Globus pallidus (tissue), 1 donor: ENCODE measurements at regions not wholly inside any gene's neighbourhood (a gene's known extent, or its start where the extent isn't known, plus 50 kb on each side); places are given as distances from the start of the nearest gene placed in this dataset.

Experiments used
- DNase-seq: peaks from one replicate; pipeline ENCODE4 v3.0.0-alpha.2; 2015; ENCODE audit warnings: low spot score

DNA sequence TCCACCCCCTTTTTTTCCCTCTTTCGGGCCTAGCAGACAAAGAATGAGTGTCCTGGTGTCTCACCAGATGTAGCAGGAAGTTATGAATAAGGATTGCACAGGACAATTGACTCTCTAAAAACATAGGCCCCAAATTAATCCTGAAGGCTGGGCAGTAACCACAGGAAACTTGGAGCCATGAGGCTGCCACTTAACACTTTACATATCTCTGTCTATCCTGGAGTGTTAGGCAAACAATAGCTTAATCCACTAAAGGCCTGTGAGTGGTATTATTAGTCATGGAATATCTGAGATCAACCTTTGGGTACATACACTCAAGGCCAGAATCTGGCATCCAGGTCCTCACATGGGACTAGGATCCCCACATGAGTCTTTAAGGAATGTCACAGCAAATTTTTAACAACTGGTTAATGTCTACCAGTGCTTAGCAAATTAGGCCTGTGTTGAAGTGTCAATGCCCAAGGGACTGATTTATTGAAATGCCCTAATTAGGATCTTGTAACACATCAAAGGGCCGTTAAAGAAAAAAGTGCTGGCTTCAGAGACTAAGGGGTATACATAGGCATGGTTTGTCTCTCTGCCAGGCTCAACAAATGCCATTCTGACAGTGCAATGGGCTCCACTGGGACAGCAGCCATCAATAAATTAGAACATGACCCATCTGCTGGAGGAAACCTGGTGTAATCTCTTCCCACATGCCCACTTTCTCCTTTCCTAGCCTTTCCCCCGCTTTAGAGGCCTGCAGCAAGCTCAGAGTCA, 196.7 kb upstream of the TBX20 start:
- no peak for DNase-seq

DNA sequence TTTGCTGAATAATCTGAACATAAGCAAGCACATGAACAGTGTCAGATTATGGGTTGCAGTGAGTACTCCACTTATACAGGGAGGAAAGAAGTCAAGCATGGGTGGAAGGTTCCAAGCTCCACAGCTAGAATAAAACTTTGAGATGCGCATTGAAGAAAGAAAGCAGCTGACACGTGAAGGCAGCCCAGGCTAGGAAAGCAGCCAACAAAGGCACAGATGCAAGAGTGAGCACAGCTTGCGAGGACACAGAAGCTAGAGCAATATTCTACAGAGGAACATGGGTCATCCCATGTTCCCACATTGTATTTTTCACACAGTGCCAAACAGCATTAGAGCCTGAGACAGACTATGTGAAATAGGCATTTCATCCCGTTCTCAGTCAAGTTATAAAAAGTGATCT, 194.6 kb upstream of the TBX20 start:
- DNase-seq = no peak

DNA sequence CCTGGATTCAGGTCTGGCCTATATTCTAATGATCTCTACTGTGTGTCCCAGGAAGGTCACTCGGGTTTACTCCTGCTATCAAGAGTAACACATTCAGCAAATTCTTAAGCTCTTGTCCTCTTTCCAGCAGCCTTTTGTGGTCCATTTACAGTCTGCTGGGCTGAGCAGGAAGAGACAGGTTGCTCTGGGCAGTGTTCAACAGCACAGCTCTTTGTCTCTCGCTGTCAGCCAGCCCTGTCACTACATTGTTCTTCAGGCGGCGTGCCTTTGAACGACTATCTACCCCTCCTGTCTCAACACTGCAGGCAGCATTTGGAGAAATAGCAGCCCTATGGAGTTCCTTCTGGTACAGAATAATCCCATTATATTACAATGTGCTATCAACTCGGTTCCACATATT, 192.2 kb upstream of the TBX20 start:
- no peak for DNase-seq

DNA sequence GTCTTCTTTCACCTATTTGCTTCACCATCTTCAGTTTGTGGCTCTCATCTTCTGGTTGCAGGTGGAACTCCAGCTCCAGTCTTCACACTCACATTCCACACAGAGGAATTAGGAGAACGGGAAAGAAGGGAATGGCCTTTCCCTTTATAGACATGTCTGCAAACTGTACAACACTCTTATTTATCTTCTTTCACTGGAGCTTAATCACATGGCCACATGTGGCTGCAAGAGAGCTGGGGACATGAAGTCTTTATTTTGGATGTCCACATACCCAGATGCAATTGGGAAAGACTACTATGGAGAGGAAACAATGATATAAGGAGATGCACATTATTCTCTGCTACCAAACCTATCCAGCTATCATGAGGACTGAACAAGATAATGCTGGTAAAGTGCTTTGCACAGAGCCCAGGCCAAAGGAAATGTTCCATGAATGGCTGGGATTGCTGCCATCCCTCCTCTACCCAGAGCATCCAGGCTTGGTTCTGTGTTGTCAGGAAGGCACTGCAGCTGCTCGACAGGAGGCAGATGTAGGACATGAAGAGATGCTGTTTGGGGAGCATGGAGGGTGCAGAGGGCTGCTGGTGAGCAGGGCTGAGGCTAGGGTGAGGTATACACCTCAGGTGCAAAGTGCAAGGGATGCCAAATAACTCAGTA, 183.8 kb upstream of the TBX20 start:
- no peak for DNase-seq

DNA sequence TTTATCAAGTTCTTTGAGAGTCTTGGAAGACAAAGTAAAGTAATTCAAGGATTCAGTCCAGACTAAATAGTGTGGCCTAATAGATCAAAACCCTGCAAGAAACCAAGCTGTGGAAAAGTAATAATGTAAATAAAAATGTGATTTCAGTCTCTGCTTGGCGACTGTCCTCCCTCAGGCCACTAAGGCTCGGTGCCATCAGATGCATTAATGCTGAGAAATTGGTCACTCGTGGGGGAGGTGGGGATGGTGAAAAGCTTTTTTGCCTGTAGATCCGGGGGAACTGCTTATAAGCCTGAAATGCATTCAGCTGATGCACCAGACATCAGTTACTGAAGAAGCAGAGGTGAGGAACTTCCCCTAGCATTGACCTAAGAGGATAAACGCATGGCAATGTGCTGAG, 182.6 kb upstream of the TBX20 start:
- DNase-seq = no peak

DNA sequence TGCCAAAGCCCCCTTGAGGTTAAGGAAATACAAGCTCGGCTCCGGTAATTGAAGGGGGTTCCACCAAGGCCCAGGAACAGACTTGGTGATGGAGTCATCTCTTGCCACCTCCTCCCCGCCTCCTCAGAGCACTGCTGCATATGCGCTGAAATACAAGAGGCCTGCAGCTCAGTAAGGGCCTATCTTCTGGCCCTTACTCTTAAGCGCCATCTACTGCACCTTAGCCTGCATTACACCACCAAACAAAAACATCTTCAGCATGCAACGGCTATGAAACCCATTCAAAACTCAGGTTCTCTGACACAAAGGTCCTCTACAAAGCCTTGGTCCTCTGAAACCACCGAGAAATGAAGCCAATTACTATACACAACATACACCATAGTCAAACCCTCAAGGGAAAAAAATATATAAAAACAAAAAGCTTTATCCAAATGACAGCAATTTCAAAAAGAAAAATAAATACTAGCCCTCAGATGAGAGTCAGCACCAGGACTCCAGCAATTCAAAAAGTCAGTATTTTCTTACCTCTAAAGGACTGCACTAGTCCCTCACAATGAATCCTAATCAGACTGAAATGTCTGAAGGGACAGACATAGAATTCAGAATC, 176.8 kb upstream of the TBX20 start:
- no peak for DNase-seq

DNA sequence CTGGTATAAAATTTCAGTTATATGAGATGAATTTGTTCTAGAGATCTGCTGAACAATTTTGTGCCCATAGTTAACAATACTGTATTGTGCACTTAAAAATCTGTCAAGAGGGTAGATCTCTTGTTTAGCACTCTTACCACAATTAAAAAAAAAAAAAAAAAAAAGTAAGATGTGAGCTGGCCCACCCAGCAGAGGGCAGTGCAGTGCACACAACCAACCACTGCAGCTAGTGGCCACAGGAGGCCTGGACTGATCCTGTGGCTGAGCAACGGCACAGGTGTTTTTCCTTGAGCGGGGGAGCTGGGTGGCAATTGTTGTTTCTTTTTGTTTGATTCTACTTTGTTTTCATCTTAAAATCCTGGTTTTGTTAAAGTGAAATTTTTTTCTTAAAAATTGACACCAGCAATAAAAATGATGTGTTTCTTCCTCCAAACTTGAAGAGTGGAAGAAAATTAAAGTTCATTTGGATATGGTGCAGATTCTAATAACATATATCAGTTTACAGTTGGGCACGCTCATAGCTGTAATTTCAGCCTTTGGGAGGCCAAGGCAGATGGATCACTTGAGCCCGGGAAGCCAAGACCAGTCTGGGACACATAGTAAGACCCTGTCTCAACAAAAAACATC, 171.1 kb upstream of the TBX20 start:
- peak; percentile 13 for DNase-seq

DNA sequence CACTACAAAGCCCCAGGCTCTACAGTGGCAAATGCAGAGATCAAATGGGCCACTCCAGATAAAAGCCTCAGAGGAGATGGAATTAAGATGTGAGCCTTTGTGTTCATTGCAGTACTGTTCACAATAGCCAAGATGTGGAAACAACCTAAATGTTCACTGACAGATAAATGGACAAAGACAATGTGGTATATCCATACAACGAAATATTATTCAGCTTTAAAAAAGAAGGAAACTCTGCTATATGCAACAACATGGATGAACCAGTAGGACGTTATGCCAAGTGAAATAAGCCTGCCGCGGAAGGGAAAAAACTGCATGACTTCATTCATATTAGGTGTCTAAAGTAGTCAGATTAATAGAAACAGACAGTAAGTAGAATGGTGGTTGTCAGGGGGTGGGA, 170.5 kb upstream of the TBX20 start:
- DNase-seq = no peak

DNA sequence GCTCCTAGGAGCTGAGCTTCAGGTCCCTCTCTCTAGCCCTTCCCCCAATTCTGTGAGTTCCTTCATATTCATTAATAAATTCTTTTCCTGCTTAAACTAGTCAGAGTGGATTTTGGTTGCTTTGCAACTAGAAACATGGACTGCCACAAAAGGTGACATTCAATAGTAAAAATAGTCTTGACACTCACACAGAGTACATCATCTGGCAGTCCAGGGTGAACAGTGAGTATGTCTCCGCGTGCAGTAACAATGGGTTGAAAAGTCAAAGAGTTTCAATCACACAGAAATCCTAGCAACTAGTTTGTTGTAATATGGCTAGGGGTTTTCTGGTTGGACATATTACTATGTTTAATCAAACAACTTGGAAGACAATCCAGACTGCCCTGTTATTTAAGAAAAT, 168.8 kb upstream of the TBX20 start:
- DNase-seq = no peak

DNA sequence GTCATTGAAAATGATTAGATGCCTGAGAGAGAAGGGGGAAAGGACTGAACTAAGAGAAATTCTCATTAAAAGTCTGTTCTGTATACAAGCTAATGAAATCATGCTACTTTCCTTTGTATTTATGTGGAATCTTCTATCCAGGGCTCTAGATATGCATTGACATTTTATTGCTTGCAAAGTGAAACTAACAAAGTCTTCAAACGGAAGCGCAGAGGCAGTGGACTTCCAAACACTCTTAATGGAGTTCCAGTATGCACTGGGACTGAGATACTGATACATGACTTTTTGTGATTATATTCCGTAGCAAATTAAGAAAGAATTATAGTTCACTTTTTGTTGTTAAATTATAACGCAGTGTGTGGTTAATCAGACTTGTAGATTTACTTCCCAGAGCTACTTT, 166.8 kb upstream of the TBX20 start:
- no peak for DNase-seq

DNA sequence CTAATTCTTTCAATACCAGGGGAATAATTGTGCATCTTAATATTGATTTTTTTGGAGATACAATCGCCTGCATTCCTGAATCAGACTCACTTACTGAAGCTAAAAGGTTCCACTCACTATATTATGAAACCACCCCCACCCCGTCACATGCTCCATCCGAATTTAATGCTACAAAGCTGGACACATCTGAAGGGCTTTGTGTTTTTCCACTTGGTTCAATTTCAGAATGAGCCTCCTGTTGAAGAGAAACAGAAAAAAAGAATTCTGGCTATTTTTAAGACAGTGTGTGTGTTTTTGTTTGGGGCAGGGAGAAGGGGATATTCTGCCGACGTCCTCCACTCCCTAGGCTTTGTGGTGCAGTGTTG, 165.5 kb upstream of the TBX20 start:
- DNase-seq = no peak

DNA sequence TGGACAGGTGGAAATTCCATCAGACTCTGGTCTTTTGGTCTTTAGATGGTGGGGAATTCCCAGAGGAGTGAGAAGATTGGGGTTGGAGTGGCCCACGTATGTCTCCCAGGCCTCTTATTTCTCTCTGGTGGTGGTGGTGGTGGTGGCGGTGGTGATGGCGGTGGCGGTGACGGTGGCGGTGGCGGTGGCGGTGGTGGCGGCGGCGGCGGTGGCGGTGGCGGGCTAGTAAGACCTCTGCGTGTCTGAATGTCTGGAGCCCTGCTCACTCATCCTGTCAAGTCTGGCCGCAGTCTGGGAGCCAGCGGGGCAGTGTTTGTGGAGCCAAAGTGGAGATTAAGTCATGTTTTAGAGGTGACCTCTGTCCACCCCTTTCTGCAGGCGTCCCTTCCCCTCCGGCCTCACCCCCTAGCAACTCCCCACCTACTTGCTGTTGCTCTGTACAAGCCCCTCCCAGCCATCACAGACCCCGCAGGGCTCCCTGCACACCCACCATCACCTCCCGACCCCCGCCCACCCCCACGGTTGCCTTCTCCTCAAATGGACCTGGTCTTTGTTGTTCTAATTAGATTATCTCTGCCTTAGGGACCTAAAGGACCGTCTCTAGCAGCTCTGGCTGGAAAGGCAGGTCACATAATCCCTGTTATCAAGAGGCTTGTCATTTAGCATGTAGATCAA, 165.0 kb upstream of the TBX20 start:
- DNase-seq = no peak

DNA sequence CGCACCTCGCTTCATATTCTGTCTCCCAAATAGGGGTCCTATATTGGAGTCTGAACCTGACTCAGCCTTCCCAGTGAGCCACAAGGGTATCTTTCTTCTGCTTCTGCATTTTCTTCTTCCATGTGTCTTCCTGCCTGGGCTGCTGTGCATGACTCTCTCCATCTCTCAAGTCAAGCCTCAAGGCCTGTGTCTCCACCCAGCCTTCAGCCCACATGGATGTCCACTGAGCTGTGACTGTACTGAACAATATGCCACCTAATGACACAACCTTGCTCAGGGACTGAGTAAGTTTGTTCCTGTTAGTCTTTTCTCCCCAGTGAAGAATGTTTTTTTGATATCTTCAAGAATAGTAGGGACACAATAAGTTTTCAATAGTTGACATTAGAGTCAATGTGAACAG, 162.7 kb upstream of the TBX20 start:
- DNase-seq = no peak

DNA sequence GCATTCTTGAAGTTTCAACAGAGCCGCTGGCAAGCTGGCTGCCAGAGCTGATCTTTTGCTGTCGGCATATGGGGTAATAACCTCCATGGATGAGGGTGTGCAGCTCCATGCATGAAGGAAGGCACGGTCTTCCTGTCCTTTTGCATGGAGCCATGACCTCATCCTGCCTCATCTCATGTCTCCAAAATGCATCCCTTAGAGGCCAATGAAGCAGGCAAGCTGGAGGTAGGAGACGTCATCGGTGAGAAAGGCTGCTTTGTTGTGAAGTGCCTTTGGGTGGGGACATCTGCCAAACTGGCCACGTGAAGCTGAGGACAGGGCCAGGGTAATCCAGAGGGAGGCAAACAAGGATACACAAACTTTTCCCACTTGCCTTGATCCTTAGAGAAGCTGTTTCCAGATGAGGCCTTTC, 161.5 kb upstream of the TBX20 start:
- DNase-seq = no peak

DNA sequence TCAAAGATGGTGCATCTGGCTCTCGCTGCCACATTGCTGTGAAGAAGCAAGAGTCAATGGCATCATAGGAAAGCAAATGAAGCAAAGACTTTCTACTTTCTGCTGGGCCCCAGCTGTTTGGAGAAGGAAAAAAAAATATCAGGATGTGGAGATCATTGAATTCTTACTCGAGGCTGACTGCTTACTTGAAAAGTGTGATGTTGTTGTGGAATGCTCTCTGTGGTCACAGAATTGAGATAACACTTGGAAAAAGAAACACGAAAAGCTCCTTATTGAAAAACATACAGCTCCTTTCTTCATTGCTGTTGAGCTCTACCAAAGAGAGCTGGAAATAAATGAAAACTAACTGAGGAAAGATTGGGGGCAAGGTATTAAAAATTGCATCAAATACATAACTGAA, 157.4 kb upstream of the TBX20 start:
- DNase-seq = no peak

DNA sequence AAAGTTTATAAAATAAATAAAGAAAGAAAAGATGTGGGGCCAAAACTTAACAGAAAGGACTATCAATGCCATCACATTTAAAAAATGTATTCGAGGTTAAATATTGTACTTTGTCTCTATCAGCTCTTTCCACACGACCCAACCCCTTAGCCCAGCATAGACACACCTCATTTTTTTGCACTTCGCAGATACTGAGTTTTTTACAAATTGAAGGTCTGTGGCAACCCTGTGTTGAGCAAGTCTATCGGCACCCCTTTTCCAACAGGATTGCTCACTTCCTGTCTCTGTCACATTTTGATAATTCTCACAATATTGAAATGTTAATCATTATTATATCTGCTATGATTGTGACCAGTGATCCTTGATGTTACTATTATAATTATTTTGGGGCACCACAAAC, 151.6 kb upstream of the TBX20 start:
- no peak for DNase-seq

DNA sequence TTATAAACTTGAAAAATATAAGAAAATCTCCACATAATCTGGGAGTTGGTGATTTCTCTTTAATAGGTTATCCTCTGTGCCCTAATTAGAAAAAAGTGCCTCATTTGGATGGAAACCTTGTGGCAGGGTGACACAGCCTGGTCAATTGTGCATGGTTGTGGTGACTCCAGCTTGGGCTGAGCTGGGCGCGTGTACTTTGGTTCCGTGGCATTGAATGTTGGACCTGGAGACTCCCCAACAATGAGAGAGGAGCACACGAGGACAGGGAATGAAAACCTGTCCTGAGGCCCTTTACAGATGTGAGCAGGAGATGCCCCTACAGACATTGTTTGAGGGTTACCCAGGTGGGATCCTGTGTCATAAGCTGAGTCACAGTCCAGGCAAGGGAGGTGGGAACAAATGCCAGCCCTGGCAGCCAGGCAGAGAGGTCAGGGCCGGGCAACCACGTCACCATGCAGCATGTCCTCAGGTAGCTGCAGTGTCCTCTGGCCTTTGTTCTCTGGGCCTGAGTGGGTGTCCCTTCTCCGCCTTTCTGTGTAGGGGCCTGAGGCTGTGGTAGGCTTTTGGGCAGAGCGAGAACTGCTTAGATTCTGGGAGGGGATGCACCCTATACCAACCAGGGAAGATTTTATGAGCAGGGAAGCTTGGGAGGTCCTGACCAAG, 147.4 kb upstream of the TBX20 start:
- DNase-seq = no peak

DNA sequence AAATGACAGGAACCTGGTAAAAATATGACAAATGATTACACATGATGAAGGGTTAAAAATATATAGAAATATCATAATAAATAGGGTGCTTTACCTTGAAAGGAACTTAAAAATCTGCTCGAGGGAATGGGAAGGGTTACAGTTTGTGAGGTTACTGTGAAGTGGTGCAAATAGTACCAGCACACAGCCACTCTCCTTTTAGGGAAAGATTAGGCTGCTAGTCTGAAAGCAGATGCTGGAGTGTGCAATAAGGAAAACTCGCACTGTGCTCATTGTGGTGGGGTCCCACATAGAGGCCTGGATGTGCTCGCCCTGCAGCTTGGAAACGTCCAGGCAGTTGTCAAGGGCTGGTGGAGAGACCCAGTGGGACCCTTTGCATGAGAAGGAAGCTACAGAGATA, 145.9 kb upstream of the TBX20 start:
- DNase-seq = no peak

DNA sequence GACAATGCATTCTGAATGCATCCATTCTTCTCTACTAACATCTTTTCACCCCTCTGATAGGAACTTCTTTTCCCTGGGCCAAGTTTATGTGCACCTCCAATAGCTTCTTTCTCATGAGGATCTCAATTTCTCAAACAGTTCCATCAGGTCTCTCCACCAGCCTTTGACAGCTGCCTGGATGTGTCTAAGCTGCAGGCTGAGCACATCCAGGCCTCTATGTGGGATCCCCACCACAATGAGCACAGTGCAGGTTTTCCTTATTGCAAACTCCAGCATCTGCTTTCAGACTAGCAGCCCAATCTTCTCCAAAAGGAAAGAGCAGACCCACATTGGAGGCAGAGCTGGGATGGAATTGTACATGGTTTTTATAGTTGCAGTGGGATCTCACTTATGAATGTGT, 145.3 kb upstream of the TBX20 start:
- no peak for DNase-seq

DNA sequence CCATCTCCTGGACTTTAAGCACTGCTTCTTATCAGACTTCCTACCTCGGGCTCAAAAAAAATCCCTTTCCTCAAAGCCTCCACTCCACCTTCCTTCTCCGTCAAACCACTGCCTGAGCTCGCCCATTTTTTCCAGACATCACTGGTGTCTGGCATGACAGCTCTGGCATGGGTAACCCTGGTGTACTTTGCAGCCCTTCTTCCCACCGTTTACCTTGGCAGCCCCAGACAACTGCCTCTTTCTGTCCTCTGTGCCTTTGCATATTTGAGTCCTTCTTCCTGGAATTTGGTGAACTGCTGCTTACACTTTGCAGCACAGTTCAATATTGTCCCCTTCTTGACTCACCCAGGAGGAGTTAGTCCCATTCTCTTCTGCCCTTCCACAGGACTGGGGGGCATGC, 144.6 kb upstream of the TBX20 start:
- no peak for DNase-seq

DNA sequence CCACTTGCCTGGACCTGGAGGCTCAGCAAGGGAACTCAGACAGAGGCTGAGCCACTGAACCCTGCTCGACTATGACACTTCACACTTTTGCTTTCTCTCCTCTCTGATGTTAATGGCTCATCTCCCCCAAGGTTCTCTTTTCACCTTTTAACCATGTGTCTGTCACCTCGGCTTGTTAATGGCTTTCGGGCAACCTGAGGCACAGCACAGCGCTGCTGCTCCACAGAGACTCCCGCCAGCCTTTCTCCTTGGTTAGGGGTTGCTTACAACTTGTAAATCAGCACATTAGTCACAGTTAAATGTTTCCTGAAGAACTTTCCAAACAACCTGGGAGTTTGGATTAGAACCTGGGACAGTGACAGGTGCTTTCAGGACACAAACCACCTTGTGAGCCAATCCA, 136.2 kb upstream of the TBX20 start:
- no peak for DNase-seq

DNA sequence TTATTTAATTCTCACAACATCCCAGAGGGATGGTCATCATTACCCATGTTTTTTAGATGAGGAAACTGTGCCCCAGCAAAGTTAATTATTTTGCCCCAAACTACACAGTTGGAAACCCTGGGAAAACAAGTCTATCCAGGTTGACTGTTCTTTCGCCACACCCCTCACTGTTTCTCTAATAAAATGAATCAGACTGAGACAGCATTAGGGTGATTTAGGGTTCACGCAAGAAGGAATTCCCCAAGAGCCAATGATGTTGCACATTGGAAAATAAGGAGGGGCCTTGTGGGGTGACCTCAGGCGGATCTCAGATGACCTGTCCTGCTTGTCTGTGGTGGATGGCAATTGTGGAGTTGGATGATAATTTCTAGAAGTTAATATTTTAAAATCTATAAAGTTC, 135.7 kb upstream of the TBX20 start:
- DNase-seq = no peak
